HL-60 (cell line): ENCODE measurements at regions not wholly inside any gene's neighbourhood (a gene's known extent, or its start where the extent isn't known, plus 50 kb on each side); places are given as distances from the start of the nearest gene placed in this dataset.

Experiments
- CTCF ChIP-seq: IDR thresholded peaks from one replicate; pipeline ENCODE4 v1.5.1; 2011; ENCODE audit warnings: low read length, control low read depth, inconsistent platforms; ENCODE audit not compliant: insufficient read depth
- POLR2AphosphoS5 ChIP-seq: IDR thresholded peaks from 2 replicates; pipeline ENCODE4 v1.6.1; 2012; ENCODE audit warnings: low read depth
- SPI1 ChIP-seq: IDR thresholded peaks from 2 replicates; pipeline ENCODE4 v1.6.1; 2012; ENCODE audit warnings: low read depth, mild to moderate bottlenecking, borderline replicate concordance

GRCh38 chr14:56731187-56731586 lies 79.1 kb downstream of the OTX2 start:
- TF ChIP-seq CTCF (no peak), SPI1 (no peak), POLR2AphosphoS5 (no peak)
